ENCODE measurements at regions not wholly inside any gene's neighbourhood (a gene's known extent, or its start where the extent isn't known, plus 50 kb on each side); places are given as distances from the start of the nearest gene placed in this dataset.

- TF ChIP-seq, protein P1, sequence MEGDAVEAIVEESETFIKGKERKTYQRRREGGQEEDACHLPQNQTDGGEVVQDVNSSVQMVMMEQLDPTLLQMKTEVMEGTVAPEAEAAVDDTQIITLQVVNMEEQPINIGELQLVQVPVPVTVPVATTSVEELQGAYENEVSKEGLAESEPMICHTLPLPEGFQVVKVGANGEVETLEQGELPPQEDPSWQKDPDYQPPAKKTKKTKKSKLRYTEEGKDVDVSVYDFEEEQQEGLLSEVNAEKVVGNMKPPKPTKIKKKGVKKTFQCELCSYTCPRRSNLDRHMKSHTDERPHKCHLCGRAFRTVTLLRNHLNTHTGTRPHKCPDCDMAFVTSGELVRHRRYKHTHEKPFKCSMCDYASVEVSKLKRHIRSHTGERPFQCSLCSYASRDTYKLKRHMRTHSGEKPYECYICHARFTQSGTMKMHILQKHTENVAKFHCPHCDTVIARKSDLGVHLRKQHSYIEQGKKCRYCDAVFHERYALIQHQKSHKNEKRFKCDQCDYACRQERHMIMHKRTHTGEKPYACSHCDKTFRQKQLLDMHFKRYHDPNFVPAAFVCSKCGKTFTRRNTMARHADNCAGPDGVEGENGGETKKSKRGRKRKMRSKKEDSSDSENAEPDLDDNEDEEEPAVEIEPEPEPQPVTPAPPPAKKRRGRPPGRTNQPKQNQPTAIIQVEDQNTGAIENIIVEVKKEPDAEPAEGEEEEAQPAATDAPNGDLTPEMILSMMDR (IDR thresholded peaks at IDR 0.05; ENCODE audit: low read depth, low read length, poor library complexity, severe bottlenecking): no peak
- TF ChIP-seq EZH2phosphoT487 (IDR thresholded peaks at IDR 0.05; ENCODE audit: borderline replicate concordance, low read length): no peak
These were observed 198.2 kb downstream of the EFNB2 start for GRCh38 chr13:106337096-106337850.
